ENCODE measurements at regions not wholly inside any gene's neighbourhood (a gene's known extent, or its start where the extent isn't known, plus 50 kb on each side); places are given as distances from the start of the nearest gene placed in this dataset.

DNA sequence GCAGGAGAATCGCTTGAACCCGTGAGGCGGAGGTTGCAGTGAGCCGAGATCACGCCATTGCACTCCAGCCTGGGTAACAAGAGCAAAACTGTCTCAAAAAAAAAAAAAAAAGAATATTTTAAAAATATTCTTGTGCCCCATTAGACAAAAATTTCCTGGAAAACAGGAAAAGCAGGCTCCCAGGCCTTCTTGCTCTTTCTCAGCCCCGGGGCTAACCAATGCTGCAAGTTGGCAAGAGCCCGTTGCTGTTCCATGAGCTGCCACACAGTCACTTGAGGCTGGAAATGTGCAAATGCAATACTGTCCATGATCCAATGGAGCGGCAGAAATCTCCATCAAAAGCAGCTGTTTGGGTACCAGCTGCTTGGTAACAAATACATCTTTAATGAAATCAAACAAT, 994.7 kb downstream of the VRK1 start:
- H3K4ac ChIP-seq (ENCODE audit: low read length) = no peak overlapping the region
- no peaks in the 10 kb centered on the region for H3K27me3 ChIP-seq (ENCODE audit: control insufficient read depth in 3 of 3, insufficient read depth in 3 of 3, low read depth in 1 of 3, low read length in 3 of 3)
- no peaks in the 10 kb centered on the region for H3K4me1 ChIP-seq (ENCODE audit: control insufficient read depth in 2 of 2, insufficient read depth in 1 of 2, low read depth in 1 of 2, low read length in 2 of 2)
- no peak overlapping the region for H3K14ac ChIP-seq (ENCODE audit: low read length)
- no peak for DNase-seq (ENCODE audit: low spot score)
- no peak overlapping the region for H2AFZ ChIP-seq (ENCODE audit: low read length)
- no peak overlapping the region for H2AK5ac ChIP-seq (ENCODE audit: low read depth, low read length)
- no peak overlapping the region for H3K27ac ChIP-seq (replicated peaks; ENCODE audit: low read length)
- H3K9ac ChIP-seq (ENCODE audit: low read depth, low read length, poor library complexity) = no peak overlapping the region
- no peaks in the 10 kb centered on the region for H3K36me3 ChIP-seq (replicated peaks in 1 of 2; ENCODE audit: control insufficient read depth in 2 of 2, insufficient read depth in 2 of 2, low read length in 2 of 2)
- H3K4me3 ChIP-seq (ENCODE audit: low read length in 2 of 2) = no peak overlapping the region
- H4K91ac ChIP-seq (ENCODE audit: low read depth, low read length, poor library complexity) = no peak overlapping the region
- no peak overlapping the region for H2BK12ac ChIP-seq (ENCODE audit: low read length)
- H2BK120ac ChIP-seq (ENCODE audit: low read depth, low read length) = no peak overlapping the region
- no peak overlapping the region for H3K23ac ChIP-seq (ENCODE audit: low read depth, low read length, poor library complexity)
- no peaks in the 10 kb centered on the region for H3K79me1 ChIP-seq (ENCODE audit: low read depth, low read length)
- no peak overlapping the region for H3K4me2 ChIP-seq (ENCODE audit: insufficient read depth, low read length, poor library complexity, severe bottlenecking)
- H3K9me3 ChIP-seq (replicated peaks in 1 of 2; ENCODE audit: control insufficient read depth in 2 of 2, insufficient read depth in 1 of 2, low read depth in 1 of 2, low read length in 2 of 2) = no peaks in the 10 kb centered on the region
- no CpG with 5 or more reads among the region's 8 CpGs for WGBS, 2 donors (ENCODE audit: extremely low coverage in 2 of 2, insufficient read length in 2 of 2, insufficient replicate concordance in 1 of 2)
- H4K8ac ChIP-seq (ENCODE audit: low read depth, low read length) = no peak overlapping the region
- H3K18ac ChIP-seq (ENCODE audit: low read length) = no peak overlapping the region
- H2BK15ac ChIP-seq (ENCODE audit: low read length) = no peak overlapping the region
- no peak overlapping the region for H2BK5ac ChIP-seq (ENCODE audit: low read length)

DNA sequence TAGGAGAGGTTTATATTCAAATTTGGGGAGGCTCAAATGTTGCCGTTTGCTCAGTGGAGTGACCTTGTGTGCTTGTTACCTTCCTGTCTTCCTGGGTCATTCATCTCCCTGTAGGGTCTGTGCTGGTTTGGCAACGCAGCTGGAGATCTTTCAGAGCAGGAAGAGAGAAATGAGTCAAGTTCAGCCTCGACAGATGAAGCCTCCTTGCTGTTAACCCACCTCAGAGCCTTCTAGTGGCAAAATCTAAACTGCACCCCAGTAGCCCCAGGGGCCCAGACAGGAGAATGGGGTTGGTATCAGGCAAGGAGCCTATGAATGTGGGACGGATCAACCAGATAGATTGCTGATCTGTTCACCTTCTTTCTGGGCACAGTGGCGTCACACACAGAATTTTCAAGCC, 999.3 kb downstream of the VRK1 start:
- DNase-seq (ENCODE audit: low spot score) = no peak
- H3K14ac ChIP-seq (ENCODE audit: low read length) = no peak overlapping the region
- H3K23ac ChIP-seq (ENCODE audit: low read depth, low read length, poor library complexity) = no peak overlapping the region
- H3K4ac ChIP-seq (ENCODE audit: low read length) = no peak overlapping the region
- H3K4me3 ChIP-seq (ENCODE audit: low read length in 2 of 2) = no peak overlapping the region
- H2BK5ac ChIP-seq (ENCODE audit: low read length) = no peak overlapping the region
- no peak overlapping the region for H2BK15ac ChIP-seq (ENCODE audit: low read length)
- WGBS, 2 donors (ENCODE audit: extremely low coverage in 2 of 2, insufficient read length in 2 of 2, insufficient replicate concordance in 1 of 2) = no CpG with 5 or more reads among the region's 5 CpGs
- H3K36me3 ChIP-seq (replicated peaks in 1 of 2; ENCODE audit: control insufficient read depth in 2 of 2, insufficient read depth in 2 of 2, low read length in 2 of 2) = no peaks in the 10 kb centered on the region
- H3K79me1 ChIP-seq (ENCODE audit: low read depth, low read length) = no peaks in the 10 kb centered on the region
- H4K91ac ChIP-seq (ENCODE audit: low read depth, low read length, poor library complexity) = no peak overlapping the region
- no peak overlapping the region for H3K4me2 ChIP-seq (ENCODE audit: insufficient read depth, low read length, poor library complexity, severe bottlenecking)
- H3K18ac ChIP-seq (ENCODE audit: low read length) = no peak overlapping the region
- H2BK120ac ChIP-seq (ENCODE audit: low read depth, low read length) = no peak overlapping the region
- no peaks in the 10 kb centered on the region for H3K9me3 ChIP-seq (replicated peaks in 1 of 2; ENCODE audit: control insufficient read depth in 2 of 2, insufficient read depth in 1 of 2, low read depth in 1 of 2, low read length in 2 of 2)
- H3K27ac ChIP-seq (replicated peaks; ENCODE audit: low read length) = no peak overlapping the region
- no peak overlapping the region for H2BK12ac ChIP-seq (ENCODE audit: low read length)
- no peak overlapping the region for H3K9ac ChIP-seq (ENCODE audit: low read depth, low read length, poor library complexity)
- H3K4me1 ChIP-seq (ENCODE audit: control insufficient read depth in 2 of 2, insufficient read depth in 1 of 2, low read depth in 1 of 2, low read length in 2 of 2) = no peaks in the 10 kb centered on the region
- no peak overlapping the region for H2AK5ac ChIP-seq (ENCODE audit: low read depth, low read length)
- H4K8ac ChIP-seq (ENCODE audit: low read depth, low read length) = no peak overlapping the region
- no peaks in the 10 kb centered on the region for H3K27me3 ChIP-seq (ENCODE audit: control insufficient read depth in 3 of 3, insufficient read depth in 3 of 3, low read depth in 1 of 3, low read length in 3 of 3)
- H2AFZ ChIP-seq (ENCODE audit: low read length) = no peak overlapping the region

- no peak overlapping the region for H3K4me3 ChIP-seq (ENCODE audit: low read length in 2 of 2)
- no peak for DNase-seq (ENCODE audit: low spot score)
- H3K23ac ChIP-seq (ENCODE audit: low read depth, low read length, poor library complexity) = no peak overlapping the region
- H2BK120ac ChIP-seq (ENCODE audit: low read depth, low read length) = no peak overlapping the region
- H3K79me1 ChIP-seq (ENCODE audit: low read depth, low read length) = no peaks in the 10 kb centered on the region
- no peak overlapping the region for H2AK5ac ChIP-seq (ENCODE audit: low read depth, low read length)
- H3K9ac ChIP-seq (ENCODE audit: low read depth, low read length, poor library complexity) = no peak overlapping the region
- no peak overlapping the region for H2AFZ ChIP-seq (ENCODE audit: low read length)
- no peaks in the 10 kb centered on the region for H3K9me3 ChIP-seq (replicated peaks in 1 of 2; ENCODE audit: control insufficient read depth in 2 of 2, insufficient read depth in 1 of 2, low read depth in 1 of 2, low read length in 2 of 2)
- peaks cover 0 to 3% of the 10 kb centered on the region in 2 donors for H3K4me1 ChIP-seq (ENCODE audit: control insufficient read depth in 2 of 2, insufficient read depth in 1 of 2, low read depth in 1 of 2, low read length in 2 of 2)
- H2BK15ac ChIP-seq (ENCODE audit: low read length) = no peak overlapping the region
- no peak overlapping the region for H3K4me2 ChIP-seq (ENCODE audit: insufficient read depth, low read length, poor library complexity, severe bottlenecking)
- no peak overlapping the region for H3K4ac ChIP-seq (ENCODE audit: low read length)
- H3K27me3 ChIP-seq (ENCODE audit: control insufficient read depth in 3 of 3, insufficient read depth in 3 of 3, low read depth in 1 of 3, low read length in 3 of 3) = no peaks in the 10 kb centered on the region
- no peak overlapping the region for H3K27ac ChIP-seq (replicated peaks; ENCODE audit: low read length)
- WGBS, 2 donors (ENCODE audit: extremely low coverage in 2 of 2, insufficient read length in 2 of 2, insufficient replicate concordance in 1 of 2) = no CpG with 5 or more reads among the region's 9 CpGs
- no peak overlapping the region for H4K91ac ChIP-seq (ENCODE audit: low read depth, low read length, poor library complexity)
- no peak overlapping the region for H4K8ac ChIP-seq (ENCODE audit: low read depth, low read length)
- no peak overlapping the region for H2BK5ac ChIP-seq (ENCODE audit: low read length)
- no peaks in the 10 kb centered on the region for H3K36me3 ChIP-seq (replicated peaks in 1 of 2; ENCODE audit: control insufficient read depth in 2 of 2, insufficient read depth in 2 of 2, low read length in 2 of 2)
- no peak overlapping the region for H2BK12ac ChIP-seq (ENCODE audit: low read length)
- no peak overlapping the region for H3K14ac ChIP-seq (ENCODE audit: low read length)
- no peak overlapping the region for H3K18ac ChIP-seq (ENCODE audit: low read length)
These were observed 1001.0 kb downstream of the VRK1 start for GRCh38 chr14:97798176-97798575.

GRCh38 chr14:97802430-97803373, 1005.5 kb downstream of the VRK1 start:
- Histone ChIP-seq H3K18ac (ENCODE audit: low read length) (no peak overlapping the region), H3K23ac (ENCODE audit: low read depth, low read length, poor library complexity) (no peak overlapping the region), H3K4me1 (ENCODE audit: control insufficient read depth in 2 of 2, insufficient read depth in 1 of 2, low read depth in 1 of 2, low read length in 2 of 2) (peaks cover 0 to 6% of the 10 kb centered on the region in 2 donors), H2BK15ac (ENCODE audit: low read length) (no peak overlapping the region), H4K8ac (ENCODE audit: low read depth, low read length) (no peak overlapping the region), H3K27ac (replicated peaks; ENCODE audit: low read length) (no peak overlapping the region), H3K36me3 (replicated peaks in 1 of 2; ENCODE audit: control insufficient read depth in 2 of 2, insufficient read depth in 2 of 2, low read length in 2 of 2) (no peaks in the 10 kb centered on the region), H2BK5ac (ENCODE audit: low read length) (no peak overlapping the region), H3K79me1 (ENCODE audit: low read depth, low read length) (no peaks in the 10 kb centered on the region), H3K4me3 (ENCODE audit: low read length in 2 of 2) (no peak overlapping the region), H3K27me3 (ENCODE audit: control insufficient read depth in 3 of 3, insufficient read depth in 3 of 3, low read depth in 1 of 3, low read length in 3 of 3) (no peaks in the 10 kb centered on the region), H3K9ac (ENCODE audit: low read depth, low read length, poor library complexity) (no peak overlapping the region), H3K14ac (ENCODE audit: low read length) (no peak overlapping the region), H2BK12ac (ENCODE audit: low read length) (no peak overlapping the region), H2AFZ (ENCODE audit: low read length) (no peak overlapping the region), H4K91ac (ENCODE audit: low read depth, low read length, poor library complexity) (no peak overlapping the region), H2AK5ac (ENCODE audit: low read depth, low read length) (no peak overlapping the region), H3K9me3 (replicated peaks in 1 of 2; ENCODE audit: control insufficient read depth in 2 of 2, insufficient read depth in 1 of 2, low read depth in 1 of 2, low read length in 2 of 2) (no peaks in the 10 kb centered on the region), H2BK120ac (ENCODE audit: low read depth, low read length) (no peak overlapping the region), H3K4me2 (ENCODE audit: insufficient read depth, low read length, poor library complexity, severe bottlenecking) (no peak overlapping the region), H3K4ac (ENCODE audit: low read length) (no peak overlapping the region)
- no CpG with 5 or more reads among the region's 8 CpGs for WGBS, 2 donors (ENCODE audit: extremely low coverage in 2 of 2, insufficient read length in 2 of 2, insufficient replicate concordance in 1 of 2)
- DNase-seq (ENCODE audit: low spot score) = no peak
